Chondrocyte (in vitro differentiated cells): ENCODE measurements at regions not wholly inside any gene's neighbourhood (a gene's known extent, or its start where the extent isn't known, plus 50 kb on each side); places are given as distances from the start of the nearest gene placed in this dataset.

ENCODE experiments used
- DNase-seq: peaks from one replicate; pipeline ENCODE4 v3.0.0; 2021; ENCODE audit warnings: mixed read lengths, low spot score
- H3K27ac Mint-ChIP-seq: one replicate; pipeline ENCODE4 v1.8.0; 2021; ENCODE audit warnings: mild to moderate bottlenecking, moderate library complexity, mixed read lengths; ENCODE audit not compliant: unreplicated experiment
- H3K27me3 Mint-ChIP-seq: 2 replicates; pipeline ENCODE4 v1.8.0; 2021; ENCODE audit warnings: low read depth, mixed read lengths
- H3K36me3 Mint-ChIP-seq: 2 replicates; pipeline ENCODE4 v1.8.0; 2021; ENCODE audit warnings: low read depth, mixed read lengths
- H3K4me1 Mint-ChIP-seq: 2 replicates; pipeline ENCODE4 v1.8.0; 2021; ENCODE audit warnings: low read depth, mild to moderate bottlenecking, mixed read lengths
- H3K4me3 Mint-ChIP-seq: one replicate; pipeline ENCODE4 v1.8.0; 2021; ENCODE audit warnings: mild to moderate bottlenecking, moderate library complexity, mixed read lengths; ENCODE audit not compliant: unreplicated experiment
- H3K9me3 Mint-ChIP-seq: 2 replicates; pipeline ENCODE4 v1.8.0; 2021; ENCODE audit warnings: low read depth, mixed read lengths
- CTCF ChIP-seq: fragments of 200-600 bp; sonication (generic); IDR thresholded peaks from 2 replicates; pipeline ENCODE4 v1.5.0; 2021; ENCODE audit warnings: antibody characterized with exemption, mild to moderate bottlenecking, moderate library complexity

- Mint-ChIP-seq H3K4me1 (peaks cover 6% of the 10 kb centered on the region), H3K27ac (no peak overlapping the region), H3K9me3 (no peaks in the 10 kb centered on the region), H3K4me3 (no peak overlapping the region), H3K27me3 (peaks cover 8% of the 10 kb centered on the region), H3K36me3 (no peaks in the 10 kb centered on the region)
- DNase-seq: peak; percentile 86
- TF ChIP-seq CTCF: no peak
These were observed 72.2 kb upstream of the SHH start for GRCh38 chr7:155884225-155885166.

GRCh38 chr7:155883491-155884224 is 71.4 kb upstream of the SHH start:
- no peak for TF ChIP-seq CTCF
- no peak overlapping the region for H3K27ac Mint-ChIP-seq
- no peaks in the 10 kb centered on the region for H3K36me3 Mint-ChIP-seq

GRCh38 chr7:155882596-155882995 is 70.3 kb upstream of the SHH start:
- no peak for TF ChIP-seq CTCF
- no peak for DNase-seq
- Mint-ChIP-seq H3K4me3 (no peak overlapping the region), H3K9me3 (no peaks in the 10 kb centered on the region), H3K36me3 (no peaks in the 10 kb centered on the region), H3K27me3 (peaks cover 4% of the 10 kb centered on the region), H3K27ac (no peak overlapping the region), H3K4me1 (peaks cover 6% of the 10 kb centered on the region)

More at GRCh38 chr7:155883491-155884224, 71.4 kb upstream of the SHH start:
- Mint-ChIP-seq H3K4me3 (no peak overlapping the region), H3K4me1 (peaks cover 6% of the 10 kb centered on the region), H3K9me3 (no peaks in the 10 kb centered on the region), H3K27me3 (peaks cover 6% of the 10 kb centered on the region)
- peak; percentile 49 for DNase-seq

DNA sequence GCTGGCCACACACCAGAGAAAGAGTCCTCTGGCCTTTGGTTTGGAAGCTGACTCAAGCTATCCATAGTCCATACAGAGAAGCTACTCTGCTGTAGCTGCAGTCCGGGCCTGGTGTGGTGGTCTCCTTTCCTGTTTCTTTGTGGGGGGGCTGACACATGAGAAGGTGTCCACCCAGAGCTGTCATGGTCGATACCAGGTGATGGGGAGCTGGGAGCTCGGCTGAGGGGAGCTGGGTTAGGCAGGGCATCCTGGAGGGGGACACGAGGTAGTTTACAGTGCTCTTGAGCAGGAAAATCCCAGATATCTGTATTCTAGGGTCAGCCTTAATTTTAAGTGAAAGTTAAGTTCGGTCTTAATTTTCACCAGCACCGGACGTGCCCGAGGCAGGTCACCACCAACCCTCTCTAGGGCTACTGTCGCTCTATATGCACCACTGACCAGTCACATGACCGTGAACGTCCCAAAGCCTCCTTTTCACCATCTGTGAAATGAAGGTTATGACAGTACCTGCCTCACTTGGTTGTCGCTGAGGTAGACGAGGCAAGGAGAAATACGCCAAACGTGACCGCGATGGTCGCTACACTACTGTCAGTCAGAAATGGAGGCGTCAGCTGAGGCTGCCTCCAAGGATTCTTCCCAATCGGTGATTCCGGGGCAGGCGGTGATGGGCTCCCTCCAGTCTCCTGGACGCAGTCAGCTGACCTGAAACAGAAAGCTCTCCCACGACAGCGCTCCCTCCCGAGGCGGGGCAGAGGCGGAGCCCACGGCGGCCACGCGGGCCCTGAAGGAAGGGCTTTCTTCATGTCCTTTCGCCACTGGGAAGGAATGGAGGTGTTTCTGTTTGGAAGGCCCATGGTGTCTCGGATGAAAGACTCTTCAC is 69.4 kb upstream of the SHH start:
- DNase-seq: peak; percentile 87
- Mint-ChIP-seq H3K27ac (no peak overlapping the region), H3K27me3 (peaks cover 4% of the 10 kb centered on the region), H3K4me3 (no peak overlapping the region), H3K36me3 (no peaks in the 10 kb centered on the region), H3K9me3 (no peaks in the 10 kb centered on the region), H3K4me1 (peaks cover 6% of the 10 kb centered on the region)
- no peak for TF ChIP-seq CTCF

GRCh38 chr7:155880721-155881120 is 68.5 kb upstream of the SHH start:
- Mint-ChIP-seq H3K4me1 (peaks cover 5% of the 10 kb centered on the region), H3K27me3 (peaks cover 4% of the 10 kb centered on the region), H3K4me3 (no peak overlapping the region), H3K9me3 (no peaks in the 10 kb centered on the region), H3K36me3 (no peaks in the 10 kb centered on the region), H3K27ac (no peak overlapping the region)
- DNase-seq: no peak
- no peak for TF ChIP-seq CTCF
